Smooth muscle cell (in vitro differentiated cells): ENCODE measurements at regions not wholly inside any gene's neighbourhood (a gene's known extent, or its start where the extent isn't known, plus 50 kb on each side); places are given as distances from the start of the nearest gene placed in this dataset.

Source experiments
- DNase-seq: peaks from one replicate; lab custom pipeline; 2025; ENCODE audit not compliant: unreplicated experiment; lab: John Stamatoyannopoulos, UW
- H2AFZ ChIP-seq: fragments of 200-600 bp; sonication (generic); 2 replicates; pipeline ENCODE4 v1.6.0; 2016; ENCODE audit warnings: antibody characterized with exemption, low read depth, mild to moderate bottlenecking
- H3F3A ChIP-seq: fragments of 200-600 bp; sonication (generic); 2 replicates; pipeline ENCODE4 v1.6.0; 2017; ENCODE audit warnings: antibody characterized with exemption, low read depth
- H3K27ac ChIP-seq: fragments of 200-600 bp; sonication (generic); 2 replicates; pipeline ENCODE4 v1.5.1; 2016; ENCODE audit warnings: low read depth, mild to moderate bottlenecking
- H3K27me3 ChIP-seq: fragments of 200-600 bp; sonication (generic); 2 replicates; pipeline ENCODE4 v1.6.1; 2016; ENCODE audit warnings: low read depth, mild to moderate bottlenecking
- H3K36me3 ChIP-seq: fragments of 200-600 bp; sonication (generic); 2 replicates; pipeline ENCODE4 v1.5.1; 2016; ENCODE audit warnings: low read depth
- H3K4me1 ChIP-seq: fragments of 200-600 bp; sonication (generic); 2 replicates; pipeline ENCODE4 v1.5.1; 2016; ENCODE audit warnings: low read depth
- H3K4me2 ChIP-seq: fragments of 200-600 bp; sonication (generic); 2 replicates; pipeline ENCODE4 v1.6.0; 2016; ENCODE audit warnings: mild to moderate bottlenecking
- H3K4me3 ChIP-seq: fragments of 200-600 bp; sonication (generic); 2 replicates; pipeline ENCODE4 v1.5.1; 2016; ENCODE audit warnings: mild to moderate bottlenecking
- H3K79me2 ChIP-seq: fragments of 200-600 bp; sonication (generic); 2 replicates; pipeline ENCODE4 v1.6.0; 2016; ENCODE audit warnings: low read depth, mild to moderate bottlenecking
- H3K9ac ChIP-seq: fragments of 200-600 bp; sonication (generic); 2 replicates; pipeline ENCODE4 v1.6.0; 2016; ENCODE audit warnings: low read depth
- H3K9me3 ChIP-seq: fragments of 200-600 bp; sonication (generic); replicated peaks from 2 replicates; pipeline ENCODE4 v1.5.1; 2016; ENCODE audit warnings: low read depth
- H4K20me1 ChIP-seq: fragments of 200-600 bp; sonication (generic); 2 replicates; pipeline ENCODE4 v1.6.0; 2016; ENCODE audit warnings: low read depth
- WGBS: methylation state at CpG from one replicate; pipeline ENCODE4 v1.1.7; 2016; ENCODE audit warnings: low lambda C conversion rate; 5-methylcytosine and 5-hydroxymethylcytosine counted together
- TF ChIP-seq, protein P1 (sequence below): fragments of 200-600 bp; sonication (generic); IDR thresholded peaks from 2 replicates; pipeline ENCODE4 v1.5.1; 2017; ENCODE audit warnings: borderline replicate concordance, mild to moderate bottlenecking, antibody characterized with exemption; ENCODE audit not compliant: insufficient read depth, poor library complexity, severe bottlenecking

DNA sequence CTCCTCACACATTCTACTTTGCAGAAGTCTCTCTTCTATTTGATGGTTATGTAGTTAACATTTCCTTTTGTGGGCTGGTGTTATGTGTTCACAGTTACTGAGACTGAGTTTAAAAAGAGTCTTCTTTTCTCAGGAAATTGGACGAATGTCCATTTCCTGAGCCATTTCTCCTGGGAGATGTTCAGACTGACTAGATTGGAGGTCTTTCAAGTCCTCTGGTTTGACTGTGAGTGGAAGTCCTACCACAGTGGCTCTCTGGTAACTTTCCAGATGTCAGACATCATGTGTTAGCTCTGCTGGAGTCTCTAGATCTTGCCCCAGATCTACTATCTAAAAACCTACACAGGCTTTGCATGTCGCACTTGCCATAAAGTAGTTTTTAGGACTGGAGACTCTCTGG, 116.0 kb downstream of the GALR1 start:
- Histone ChIP-seq H3K27me3 (no peaks in the 10 kb centered on the region), H3K36me3 (no peaks in the 10 kb centered on the region), H2AFZ (no peak overlapping the region), H3K9me3 (no peaks in the 10 kb centered on the region), H3K4me3 (no peak overlapping the region), H3K79me2 (no peaks in the 10 kb centered on the region), H4K20me1 (no peaks in the 10 kb centered on the region), H3K4me1 (no peaks in the 10 kb centered on the region), H3K27ac (no peak overlapping the region), H3K4me2 (no peak overlapping the region), H3F3A (no peaks in the 10 kb centered on the region), H3K9ac (no peak overlapping the region)
- DNase-seq = no peak
- TF ChIP-seq, protein P1, sequence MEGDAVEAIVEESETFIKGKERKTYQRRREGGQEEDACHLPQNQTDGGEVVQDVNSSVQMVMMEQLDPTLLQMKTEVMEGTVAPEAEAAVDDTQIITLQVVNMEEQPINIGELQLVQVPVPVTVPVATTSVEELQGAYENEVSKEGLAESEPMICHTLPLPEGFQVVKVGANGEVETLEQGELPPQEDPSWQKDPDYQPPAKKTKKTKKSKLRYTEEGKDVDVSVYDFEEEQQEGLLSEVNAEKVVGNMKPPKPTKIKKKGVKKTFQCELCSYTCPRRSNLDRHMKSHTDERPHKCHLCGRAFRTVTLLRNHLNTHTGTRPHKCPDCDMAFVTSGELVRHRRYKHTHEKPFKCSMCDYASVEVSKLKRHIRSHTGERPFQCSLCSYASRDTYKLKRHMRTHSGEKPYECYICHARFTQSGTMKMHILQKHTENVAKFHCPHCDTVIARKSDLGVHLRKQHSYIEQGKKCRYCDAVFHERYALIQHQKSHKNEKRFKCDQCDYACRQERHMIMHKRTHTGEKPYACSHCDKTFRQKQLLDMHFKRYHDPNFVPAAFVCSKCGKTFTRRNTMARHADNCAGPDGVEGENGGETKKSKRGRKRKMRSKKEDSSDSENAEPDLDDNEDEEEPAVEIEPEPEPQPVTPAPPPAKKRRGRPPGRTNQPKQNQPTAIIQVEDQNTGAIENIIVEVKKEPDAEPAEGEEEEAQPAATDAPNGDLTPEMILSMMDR = no peak
- 94% methylated on average over 2 of the region's 2 CpGs for WGBS

- DNase-seq = no peak
- H4K20me1 ChIP-seq = no peaks in the 10 kb centered on the region
- no peak overlapping the region for H2AFZ ChIP-seq
- H3K9me3 ChIP-seq = no peaks in the 10 kb centered on the region
- H3K4me2 ChIP-seq = no peak overlapping the region
- H3K36me3 ChIP-seq = no peaks in the 10 kb centered on the region
- H3K79me2 ChIP-seq = no peaks in the 10 kb centered on the region
- H3K4me1 ChIP-seq = no peaks in the 10 kb centered on the region
- H3K9ac ChIP-seq = no peak overlapping the region
- H3K27me3 ChIP-seq = no peaks in the 10 kb centered on the region
- H3K4me3 ChIP-seq = no peak overlapping the region
- no peak overlapping the region for H3K27ac ChIP-seq
- TF ChIP-seq, protein P1 = no peak
- no peaks in the 10 kb centered on the region for H3F3A ChIP-seq
- 87% methylated on average over 11 of the region's 11 CpGs for WGBS
Measured at GRCh38 chr18:77366067-77366719, 116.5 kb downstream of the GALR1 start.

- Histone ChIP-seq H3K4me3 (no peak overlapping the region), H3K9ac (no peak overlapping the region), H2AFZ (no peak overlapping the region), H3K79me2 (no peaks in the 10 kb centered on the region), H3K9me3 (no peaks in the 10 kb centered on the region), H3K4me2 (no peak overlapping the region), H3F3A (no peaks in the 10 kb centered on the region), H3K27ac (no peak overlapping the region), H4K20me1 (no peaks in the 10 kb centered on the region), H3K27me3 (no peaks in the 10 kb centered on the region), H3K4me1 (no peaks in the 10 kb centered on the region), H3K36me3 (no peaks in the 10 kb centered on the region)
- DNase-seq = no peak
- TF ChIP-seq, protein P1 = no peak
- 85% methylated on average over 27 of the region's 27 CpGs for WGBS
Measured at GRCh38 chr18:77366720-77367641, 117.3 kb downstream of the GALR1 start.
